ENCODE measurements at regions not wholly inside any gene's neighbourhood (a gene's known extent, or its start where the extent isn't known, plus 50 kb on each side); places are given as distances from the start of the nearest gene placed in this dataset.

- no peak for TF ChIP-seq PBX3 (IDR thresholded peaks at IDR 0.05; ENCODE audit: insufficient replicate concordance, low read depth, low read length)
These were observed 58.0 kb downstream of the KCNA5 start (continued) for GRCh38 chr12:5101686-5102085.

- H3K4me2 ChIP-seq (ENCODE audit: control insufficient read depth, insufficient read depth) = no peak overlapping the region
- H3K9ac ChIP-seq (ENCODE audit: control insufficient read depth, insufficient read depth, low read length) = no peak overlapping the region
- ATAC-seq (no peak), FAIRE-seq (no peak), DNase-seq (ENCODE audit: low read depth, low spot score) (no peak)
- H2AFZ ChIP-seq (ENCODE audit: control insufficient read depth, low read depth, low read length) = no peak overlapping the region
- no peak overlapping the region for H3K4me3 ChIP-seq
- H3K9me3 ChIP-seq (replicated peaks; ENCODE audit: control insufficient read depth, insufficient read depth, low read length) = no peaks in the 10 kb centered on the region
- ChIA-PET POLR2A (no interaction called here), CTCF (no interaction called here), RAD21 (ENCODE audit: unreplicated experiment) (no interaction called here), SMC1A (ENCODE audit: uncharacterized antibody, unreplicated experiment) (interaction anchor here (0.5 kb wide), 1 partner anchor 452 kb away, joined by 3 read pairs; no protein-coding TSS in a partner anchor)
- no peaks in the 10 kb centered on the region for H4K20me1 ChIP-seq (ENCODE audit: control insufficient read depth, insufficient read depth)
- H3K27me3 ChIP-seq (replicated peaks in 1 of 2; ENCODE audit: control insufficient read depth in 2 of 2, insufficient read depth in 2 of 2, low read length in 1 of 2) = no peaks in the 10 kb centered on the region; a peak in 1 of 4 replicates
- 4% methylated on average over 5 of the region's 5 CpGs for WGBS (ENCODE audit: insufficient coverage, insufficient replicate concordance, low lambda C conversion rate, missing lambda C conversion rate)
- H3K4me1 ChIP-seq (ENCODE audit: control insufficient read depth, insufficient read depth, low read length) = no peaks in the 10 kb centered on the region
- TF ChIP-seq NR2F1 (conservative IDR thresholded peaks at IDR 0.05) (no peak), CHD4 (IDR thresholded peaks at IDR 0.05) (no peak), BCL3 (IDR thresholded peaks at IDR 0.05; ENCODE audit: borderline replicate concordance, insufficient read depth, low read depth, low read length, poor library complexity, severe bottlenecking) (no peak), SMAD5 (IDR thresholded peaks at IDR 0.05; ENCODE audit: low read depth) (no peak), TCF3 (IDR thresholded peaks at IDR 0.05; ENCODE audit: borderline replicate concordance, insufficient read depth, low read depth, low read length) (no peak)
- H3K79me2 ChIP-seq (ENCODE audit: control insufficient read depth, insufficient read depth, low read length) = no peaks in the 10 kb centered on the region
- intact Hi-C loops (cut with micrococcal nuclease; ENCODE audit: unreplicated experiment) = no loop called here
- H3K27ac ChIP-seq (ENCODE audit: control insufficient read depth, insufficient read depth) = no peak overlapping the region
- no TSS peak for BruUV-seq (replicated peaks)
- H3K36me3 ChIP-seq (ENCODE audit: control insufficient read depth in 2 of 2, insufficient read depth in 2 of 2, low read length in 1 of 2) = no peaks in the 10 kb centered on the region
- in situ Hi-C loops (cut with MboI) = no loop called here
These were observed 58.6 kb downstream of the KCNA5 start for GRCh38 chr12:5102261-5102789.

All from GM12878 (cell line).